H1 (cell line): ENCODE measurements at regions not wholly inside any gene's neighbourhood (a gene's known extent, or its start where the extent isn't known, plus 50 kb on each side); places are given as distances from the start of the nearest gene placed in this dataset.

Experiments used
- CTCF ChIA-PET: fragments of 300-600 bp; sonication (Branson Sonifier 250); formaldehyde crosslinking; loops from one replicate; lab custom pipeline; 2021; ENCODE audit not compliant: partially characterized antibody; lab: Charles Lee
- POLR2A ChIA-PET: fragments of 300-600 bp; sonication (Branson Sonifier 250); formaldehyde crosslinking; loops from one replicate; lab custom pipeline; 2021; ENCODE audit warnings: inconsistent platforms; ENCODE audit not compliant: partially characterized antibody; lab: Charles Lee
- DNase-seq, 2 experiments: peaks; one replicate each; pipeline versions ENCODE4 v3.0.0 to v3.0.0-alpha.2; 2010 to 2022; ENCODE audit warnings: low spot score in 2 of 2, low read depth in 1 of 2, mixed read lengths in 1 of 2
- FAIRE-seq: peaks from 2 replicates; lab custom pipeline; 2011; peaks lifted over from hg19 to GRCh38; lab: Jason Lieb, UNC
- H2AFZ ChIP-seq: 2 replicates; pipeline ENCODE4 v1.8.1; 2012; ENCODE audit warnings: low read length, inconsistent platforms
- H2AK5ac ChIP-seq: 2 replicates; pipeline ENCODE4 v1.6.1; 2013; ENCODE audit warnings: low read depth, low read length
- H2BK120ac ChIP-seq: replicated peaks from 2 replicates; pipeline ENCODE3; 2013; ENCODE audit warnings: low read depth, low read length, inconsistent platforms
- H2BK12ac ChIP-seq: 2 replicates; pipeline ENCODE4 v1.6.1; 2013; ENCODE audit warnings: low read depth, low read length
- H2BK15ac ChIP-seq: 2 replicates; pipeline ENCODE4 v1.6.1; 2013; ENCODE audit warnings: low read length
- H2BK20ac ChIP-seq: 2 replicates; pipeline ENCODE4 v1.6.1; 2013; ENCODE audit warnings: low read length
- H2BK5ac ChIP-seq: 2 replicates; pipeline ENCODE4 v1.6.1; 2013; ENCODE audit warnings: low read depth, low read length
- H3K14ac ChIP-seq: 2 replicates; pipeline ENCODE4 v1.6.1; 2013; ENCODE audit warnings: inconsistent platforms; ENCODE audit not compliant: insufficient read length
- H3K18ac ChIP-seq: 2 replicates; pipeline ENCODE4 v1.6.1; 2013; ENCODE audit warnings: low read length; ENCODE audit errors: extremely low read depth
- H3K23ac ChIP-seq: 2 replicates; pipeline ENCODE4 v1.6.1; 2013; ENCODE audit warnings: inconsistent platforms; ENCODE audit not compliant: insufficient read length
- H3K23me2 ChIP-seq: 2 replicates; pipeline ENCODE4 v1.6.1; 2013; ENCODE audit warnings: low read depth, low read length
- H3K27ac ChIP-seq: 2 replicates; pipeline ENCODE4 v1.6.1; 2011; ENCODE audit warnings: low read depth, low read length, inconsistent platforms
- H3K27me3 ChIP-seq, 4 experiments: replicated peaks in 1 of 4; 1 replicate in 1 of 4; 2 replicates in 3 of 4; pipeline versions ENCODE4 v1.6.1 to v1.8.1; 2011 to 2013; ENCODE audit warnings: low read length in 3 of 4, mild to moderate bottlenecking in 3 of 4, inconsistent platforms in 2 of 4, mixed read lengths in 2 of 4, moderate library complexity in 1 of 4; ENCODE audit not compliant: control insufficient read depth in 3 of 4, insufficient read depth in 3 of 4; ENCODE audit errors: extremely low read depth in 1 of 4
- H3K36me3 ChIP-seq, 4 experiments: 2 replicates each; pipeline versions ENCODE4 v1.6.1 to v1.8.1; 2011 to 2013; ENCODE audit warnings: mild to moderate bottlenecking in 4 of 4, low read length in 3 of 4, moderate library complexity in 2 of 4, control low read depth in 1 of 4, inconsistent platforms in 1 of 4; ENCODE audit not compliant: insufficient read depth in 4 of 4, control insufficient read depth in 2 of 4
- H3K4ac ChIP-seq: replicated peaks from 2 replicates; pipeline ENCODE3; 2013; ENCODE audit warnings: low read length, low read depth, mixed read lengths, inconsistent platforms; ENCODE audit not compliant: insufficient read length
- H3K4me1 ChIP-seq, 4 experiments: replicated peaks in 1 of 4; 1 replicate in 1 of 4; 2 replicates in 3 of 4; pipeline versions ENCODE4 v1.6.1 to v1.8.1; 2011 to 2013; ENCODE audit warnings: low read length in 3 of 4, inconsistent platforms in 2 of 4, mixed read lengths in 1 of 4; ENCODE audit not compliant: insufficient read depth in 4 of 4, control insufficient read depth in 3 of 4
- H3K4me2 ChIP-seq, 2 experiments: 2 replicates each; pipeline versions ENCODE4 v1.6.1 to v1.8.1; 2011 to 2013; ENCODE audit warnings: low read depth in 2 of 2, low read length in 2 of 2, control low read depth in 1 of 2, inconsistent platforms in 1 of 2, mild to moderate bottlenecking in 1 of 2; ENCODE audit not compliant: insufficient read depth in 1 of 2
- H3K4me3 ChIP-seq, 4 experiments: fragments of 200-600, 300-600 bp in 1 of 4; sonication (generic), shearing (Covaris generic), sonication (Bioruptor Twin) in 1 of 4; 2 replicates each; pipeline versions ENCODE4 v1.5.1 to v1.8.1; 2011 to 2016; ENCODE audit warnings: low read length in 4 of 4, low read depth in 3 of 4, control low read depth in 2 of 4, inconsistent platforms in 2 of 4, mild to moderate bottlenecking in 2 of 4, mixed read lengths in 1 of 4, moderate library complexity in 1 of 4; ENCODE audit not compliant: insufficient read depth in 2 of 4; ENCODE audit errors: extremely low read depth in 1 of 4
- H3K56ac ChIP-seq: replicated peaks from 2 replicates; pipeline ENCODE3; 2013; ENCODE audit warnings: low read depth, mild to moderate bottlenecking, mixed read lengths, low read length, inconsistent platforms; ENCODE audit not compliant: insufficient read length
- H3K79me1 ChIP-seq: 2 replicates; pipeline ENCODE4 v1.6.1; 2013; ENCODE audit warnings: low read depth, low read length, control low read depth
- H3K79me2 ChIP-seq, 2 experiments: 2 replicates each; pipeline versions ENCODE4 v1.6.1 to v1.8.1; 2012 to 2013; ENCODE audit warnings: low read length in 2 of 2, mild to moderate bottlenecking in 2 of 2, inconsistent platforms in 1 of 2; ENCODE audit not compliant: insufficient read depth in 2 of 2, control insufficient read depth in 1 of 2
- H3K9ac ChIP-seq, 4 experiments: replicated peaks in 1 of 4; 1 replicate in 1 of 4; 2 replicates in 3 of 4; pipeline versions ENCODE4 v1.6.1 to v1.8.1; 2011 to 2013; ENCODE audit warnings: low read depth in 3 of 4, low read length in 3 of 4, control low read depth in 2 of 4, mild to moderate bottlenecking in 2 of 4, moderate library complexity in 2 of 4, inconsistent platforms in 1 of 4; ENCODE audit errors: extremely low read depth in 1 of 4
- H3K9me3 ChIP-seq, 2 experiments: 2 replicates each; pipeline versions ENCODE4 v1.6.1 to v1.8.1; 2012 to 2013; ENCODE audit warnings: mild to moderate bottlenecking in 2 of 2, moderate library complexity in 2 of 2, control low read depth in 1 of 2, inconsistent platforms in 1 of 2, low read depth in 1 of 2, low read length in 1 of 2, mixed read lengths in 1 of 2; ENCODE audit not compliant: insufficient read depth in 2 of 2
- H4K20me1 ChIP-seq, 2 experiments: replicated peaks in 1 of 2; 2 replicates each; pipeline versions ENCODE3 to v1.8.1; 2011 to 2013; ENCODE audit warnings: inconsistent platforms in 2 of 2, low read length in 2 of 2, mild to moderate bottlenecking in 1 of 2; ENCODE audit not compliant: insufficient read depth in 2 of 2, control insufficient read depth in 1 of 2
- H4K5ac ChIP-seq: 2 replicates; pipeline ENCODE4 v1.6.1; 2013; ENCODE audit warnings: low read length, low read depth, mixed read lengths, inconsistent platforms; ENCODE audit not compliant: insufficient read length
- H4K8ac ChIP-seq: 2 replicates; pipeline ENCODE4 v1.8.0; 2013; ENCODE audit warnings: mild to moderate bottlenecking, moderate library complexity, low read length, inconsistent platforms; ENCODE audit not compliant: insufficient read depth; ENCODE audit errors: extremely low read depth
- H4K91ac ChIP-seq: replicated peaks from 2 replicates; pipeline ENCODE3; 2013; ENCODE audit warnings: low read length, mixed read lengths, inconsistent platforms; ENCODE audit not compliant: insufficient read length
- BRCA1 ChIP-seq: IDR thresholded peaks from 2 replicates; pipeline ENCODE4 v1.6.1; 2012; ENCODE audit warnings: low read depth, low read length, improper control_type of control experiment
- CHD1 ChIP-seq: IDR thresholded peaks from 2 replicates; pipeline ENCODE4 v1.6.1; 2012; ENCODE audit warnings: low read depth, low read length, improper control_type of control experiment
- CREB1 ChIP-seq: IDR thresholded peaks from 2 replicates; pipeline ENCODE4 v1.6.1; 2012; ENCODE audit warnings: inconsistent platforms
- EP300 ChIP-seq, 2 experiments: IDR thresholded peaks; 1 replicate in 1 of 2; 2 replicates in 1 of 2; pipeline ENCODE4 v1.6.1; 2011 to 2012; ENCODE audit warnings: low read depth in 2 of 2, low read length in 2 of 2, mild to moderate bottlenecking in 2 of 2, borderline replicate concordance in 1 of 2, inconsistent platforms in 1 of 2, moderate library complexity in 1 of 2
- EZH2 ChIP-seq: fragments of 200-600 bp; sonication (generic); IDR thresholded peaks from 2 replicates; pipeline ENCODE4 v1.7.1; 2012; ENCODE audit warnings: low read depth, mild to moderate bottlenecking, moderate library complexity, low read length, inconsistent platforms; ENCODE audit not compliant: severe bottlenecking
- FOSL1 ChIP-seq: IDR thresholded peaks from 2 replicates; pipeline ENCODE4 v1.6.1; 2011; ENCODE audit warnings: mild to moderate bottlenecking, low read depth, low read length, moderate library complexity; ENCODE audit not compliant: insufficient read depth
- KDM4A ChIP-seq: IDR thresholded peaks from one replicate; pipeline ENCODE4 v1.7.1; 2012; ENCODE audit warnings: low read depth, mild to moderate bottlenecking, moderate library complexity, low read length, inconsistent platforms; ENCODE audit not compliant: severe bottlenecking
- RXRA ChIP-seq: IDR thresholded peaks from 2 replicates; pipeline ENCODE4 v1.6.1; 2011; ENCODE audit warnings: low read depth, mild to moderate bottlenecking, low read length, moderate library complexity; ENCODE audit not compliant: insufficient read depth
- SP2 ChIP-seq: IDR thresholded peaks from 2 replicates; pipeline ENCODE4 v1.6.1; 2012; ENCODE audit warnings: mild to moderate bottlenecking, low read length, inconsistent platforms
- YY1 ChIP-seq: IDR thresholded peaks from 2 replicates; pipeline ENCODE4 v1.6.1; 2011; ENCODE audit warnings: low read depth, mild to moderate bottlenecking, low read length
- WGBS, 2 experiments: shearing (Covaris generic) in 1 of 2; methylation state at CpG; one replicate each; pipeline versions ENCODE4 v1.1.6 to v1.1.7; 2013 to 2015; ENCODE audit warnings: low lambda C conversion rate in 2 of 2, mixed read lengths in 2 of 2, inconsistent platforms in 1 of 2, low coverage in 1 of 2, missing lambda C conversion rate in 1 of 2; ENCODE audit not compliant: insufficient replicate concordance in 2 of 2, insufficient coverage in 1 of 2, insufficient read length in 1 of 2; ENCODE audit errors: extremely low coverage in 1 of 2, missing lambda C conversion rate in 1 of 2; 5-methylcytosine and 5-hydroxymethylcytosine counted together
- TF ChIP-seq, protein P1 (sequence below), 3 experiments: IDR thresholded peaks; 1 replicate in 2 of 3; 2 replicates in 1 of 3; pipeline versions ENCODE4 v1.5.1 to v1.6.1; 2011; ENCODE audit warnings: low read length in 3 of 3, mild to moderate bottlenecking in 3 of 3, inconsistent platforms in 2 of 3, low read depth in 1 of 3, moderate library complexity in 1 of 3; ENCODE audit not compliant: insufficient read depth in 1 of 3; ENCODE audit errors: control extremely low read depth in 1 of 3

DNA sequence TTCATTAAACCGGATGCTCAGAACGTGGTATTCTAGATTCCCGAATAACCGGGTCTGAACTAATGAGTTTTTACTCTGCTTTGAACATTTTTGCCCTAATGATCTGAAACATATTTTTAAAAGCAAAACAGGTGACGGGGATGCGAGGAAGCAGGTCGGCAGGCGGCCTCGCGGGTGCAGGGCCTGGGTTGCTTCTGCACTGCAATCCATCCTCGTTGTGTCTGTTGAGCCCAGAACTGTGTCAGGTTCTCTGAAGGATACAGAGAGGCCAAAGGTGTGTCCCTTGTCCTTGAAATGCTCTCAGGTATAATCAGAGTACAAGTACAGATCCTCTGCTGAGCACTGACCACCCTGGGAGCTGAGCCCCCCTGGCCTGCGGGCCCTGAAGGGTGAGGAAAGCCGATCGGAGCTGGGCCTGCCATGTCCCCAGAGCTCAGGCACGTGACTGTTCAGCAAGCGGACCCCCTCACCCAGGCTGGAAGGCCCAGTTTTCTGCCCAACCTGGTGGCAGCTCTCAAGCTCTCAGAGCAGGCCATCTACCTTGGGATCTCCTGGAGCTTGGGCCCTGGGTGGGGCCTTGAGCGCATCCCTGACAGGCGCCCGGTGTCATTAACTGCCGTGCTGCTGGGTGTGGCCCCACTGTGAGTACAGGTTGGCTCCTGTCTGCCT, 151.8 kb downstream of the OLFM1 start:
- no peaks in the 10 kb centered on the region for H3K79me2 ChIP-seq
- no peak overlapping the region for H2BK15ac ChIP-seq
- no peak overlapping the region for H3K27ac ChIP-seq
- H3K23me2 ChIP-seq = no peaks in the 10 kb centered on the region
- no peaks in the 10 kb centered on the region for H3K79me1 ChIP-seq
- H3K9ac ChIP-seq = no peak overlapping the region
- H2AK5ac ChIP-seq = no peak overlapping the region
- H3K4me1 ChIP-seq = no peaks in the 10 kb centered on the region; a peak in 1 of 7 replicates
- H2BK120ac ChIP-seq = no peak overlapping the region
- no peak overlapping the region for H2BK12ac ChIP-seq
- ChIA-PET POLR2A (interaction anchor here (1.0 kb wide), 1 partner anchor 117 kb away, joined by 3 read pairs; no protein-coding TSS in a partner anchor), CTCF (interaction anchor here (0.9 to 2.3 kb wide), 7 partner anchors 9 to 173 kb away, joined by 3 to 12 read pairs (median 3); partner anchors contain the start of gene OLFM1)
- no peak overlapping the region for H3K4me3 ChIP-seq
- H4K8ac ChIP-seq = no peak overlapping the region
- no peaks in the 10 kb centered on the region for H3K36me3 ChIP-seq
- no peak overlapping the region for H2AFZ ChIP-seq
- no peak overlapping the region for H3K23ac ChIP-seq
- FAIRE-seq (no peak), DNase-seq (no peak)
- H4K20me1 ChIP-seq = no peaks in the 10 kb centered on the region
- H2BK5ac ChIP-seq = no peak overlapping the region
- H2BK20ac ChIP-seq = no peak overlapping the region
- no peak overlapping the region for H3K56ac ChIP-seq
- no peak overlapping the region for H3K4ac ChIP-seq
- H4K91ac ChIP-seq = no peak overlapping the region
- H3K4me2 ChIP-seq = no peak overlapping the region
- H3K9me3 ChIP-seq = no peaks in the 10 kb centered on the region
- no peak overlapping the region for H3K14ac ChIP-seq
- WGBS, 2 experiments = 94% methylated on average over 20 of the region's 20 CpGs; no CpG with 5 or more reads in 1 of the 2 experiments
- H3K18ac ChIP-seq = no peak overlapping the region
- no peaks in the 10 kb centered on the region for H3K27me3 ChIP-seq
- no peak overlapping the region for H4K5ac ChIP-seq
- TF ChIP-seq CREB1 (no peak), FOSL1 (no peak), EP300 (IDR thresholded peaks at IDR 0.05; ENCODE audit: borderline replicate concordance in 1 of 2, low read depth in 2 of 2, low read length in 2 of 2) (no peak), YY1 (no peak), SP2 (no peak), CHD1 (no peak), RXRA (no peak), BRCA1 (no peak), KDM4A (no peak), EZH2 (no peak)
- TF ChIP-seq, protein P1, sequence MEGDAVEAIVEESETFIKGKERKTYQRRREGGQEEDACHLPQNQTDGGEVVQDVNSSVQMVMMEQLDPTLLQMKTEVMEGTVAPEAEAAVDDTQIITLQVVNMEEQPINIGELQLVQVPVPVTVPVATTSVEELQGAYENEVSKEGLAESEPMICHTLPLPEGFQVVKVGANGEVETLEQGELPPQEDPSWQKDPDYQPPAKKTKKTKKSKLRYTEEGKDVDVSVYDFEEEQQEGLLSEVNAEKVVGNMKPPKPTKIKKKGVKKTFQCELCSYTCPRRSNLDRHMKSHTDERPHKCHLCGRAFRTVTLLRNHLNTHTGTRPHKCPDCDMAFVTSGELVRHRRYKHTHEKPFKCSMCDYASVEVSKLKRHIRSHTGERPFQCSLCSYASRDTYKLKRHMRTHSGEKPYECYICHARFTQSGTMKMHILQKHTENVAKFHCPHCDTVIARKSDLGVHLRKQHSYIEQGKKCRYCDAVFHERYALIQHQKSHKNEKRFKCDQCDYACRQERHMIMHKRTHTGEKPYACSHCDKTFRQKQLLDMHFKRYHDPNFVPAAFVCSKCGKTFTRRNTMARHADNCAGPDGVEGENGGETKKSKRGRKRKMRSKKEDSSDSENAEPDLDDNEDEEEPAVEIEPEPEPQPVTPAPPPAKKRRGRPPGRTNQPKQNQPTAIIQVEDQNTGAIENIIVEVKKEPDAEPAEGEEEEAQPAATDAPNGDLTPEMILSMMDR (IDR thresholded peaks at IDR 0.05; ENCODE audit: control extremely low read depth in 1 of 3, insufficient read depth in 1 of 3, low read depth in 1 of 3, low read length in 3 of 3) = no peak
